Endothelial cell of umbilical vein (primary cell): ENCODE measurements at regions not wholly inside any gene's neighbourhood (a gene's known extent, or its start where the extent isn't known, plus 50 kb on each side); places are given as distances from the start of the nearest gene placed in this dataset.

Experiments used
- BruUV-seq: library from RNA; stranded (reverse); fragments of 400-500 nt; replicated peaks from 2 replicates; lab custom pipeline; 2021; lab: Mats Ljungman, UMichigan
- CTCF ChIA-PET: fragments of 300-600, 350-600 bp; sonication (Branson Sonifier 250); formaldehyde crosslinking; loops from one replicate; lab custom pipeline; 2021; ENCODE audit warnings: antibody characterized with exemption, inconsistent platforms; lab: Charles Lee
- POLR2A ChIA-PET: fragments of 300-600, 350-600 bp; sonication (Branson Sonifier 250); formaldehyde crosslinking; loops from one replicate; lab custom pipeline; 2021; ENCODE audit warnings: antibody characterized with exemption, inconsistent platforms; lab: Charles Lee
- DNase-seq: peaks from one replicate; pipeline ENCODE4 v3.0.0-alpha.2; 2011; ENCODE audit warnings: low read depth, low spot score
- FAIRE-seq: peaks from 2 replicates; lab custom pipeline; 2011; peaks lifted over from hg19 to GRCh38; lab: Jason Lieb, UNC
- H2AFZ ChIP-seq: 2 replicates; pipeline ENCODE4 v1.6.0; 2012; ENCODE audit warnings: low read depth, low read length, control low read depth, inconsistent platforms
- H3K27ac ChIP-seq: 2 replicates; pipeline ENCODE4 v1.5.1; 2011; ENCODE audit warnings: low read depth, mild to moderate bottlenecking, control low read depth, low read length, moderate library complexity; ENCODE audit not compliant: insufficient read depth
- H3K27me3 ChIP-seq, 2 experiments: 2 replicates each; pipeline versions ENCODE4 v1.6.0 to v1.6.1; 2011; ENCODE audit warnings: low read length in 2 of 2, mixed read lengths in 1 of 2; ENCODE audit not compliant: control insufficient read depth in 2 of 2, insufficient read depth in 2 of 2
- H3K36me3 ChIP-seq, 2 experiments: 2 replicates in 1 of 2; 3 replicates in 1 of 2; pipeline ENCODE4 v1.5.1; 2011; ENCODE audit warnings: low read length in 2 of 2, mild to moderate bottlenecking in 1 of 2, moderate library complexity in 1 of 2; ENCODE audit not compliant: control insufficient read depth in 2 of 2, insufficient read depth in 2 of 2; ENCODE audit errors: extremely low read depth in 1 of 2
- H3K4me1 ChIP-seq: 3 replicates; pipeline ENCODE4 v1.5.1; 2011; ENCODE audit warnings: mild to moderate bottlenecking, low read length; ENCODE audit not compliant: control insufficient read depth, insufficient read depth; ENCODE audit errors: extremely low read depth
- H3K4me2 ChIP-seq: 2 replicates; pipeline ENCODE4 v1.6.1; 2011; ENCODE audit warnings: low read length, control low read depth, mixed read lengths; ENCODE audit not compliant: insufficient read depth
- H3K4me3 ChIP-seq, 3 experiments: fragments of 200-600 bp in 1 of 3; sonication (generic), shearing (Covaris generic) in 1 of 3; replicated peaks in 1 of 3; 2 replicates each; pipeline ENCODE4 v1.5.1; 2011 to 2016; ENCODE audit warnings: control low read depth in 3 of 3, low read length in 3 of 3, mild to moderate bottlenecking in 2 of 3, inconsistent platforms in 1 of 3, low read depth in 1 of 3, moderate library complexity in 1 of 3; ENCODE audit not compliant: insufficient read depth in 1 of 3
- H3K79me2 ChIP-seq: 2 replicates; pipeline ENCODE4 v1.6.0; 2012; ENCODE audit warnings: low read length, inconsistent platforms; ENCODE audit not compliant: control insufficient read depth, insufficient read depth
- H3K9ac ChIP-seq: replicated peaks from 2 replicates; pipeline ENCODE3; 2011; ENCODE audit warnings: low read length, control low read depth; ENCODE audit not compliant: insufficient read depth; ENCODE audit errors: extremely low read depth
- H3K9me1 ChIP-seq: replicated peaks from 3 replicates; pipeline ENCODE4 v1.6.0; 2011; ENCODE audit warnings: mild to moderate bottlenecking, low read length; ENCODE audit not compliant: control insufficient read depth, insufficient read depth; ENCODE audit errors: extremely low read depth
- H3K9me3 ChIP-seq: replicated peaks from 2 replicates; pipeline ENCODE4 v1.5.1; 2012; ENCODE audit warnings: low read length, inconsistent platforms; ENCODE audit not compliant: control insufficient read depth, insufficient read depth
- H4K20me1 ChIP-seq: replicated peaks from 2 replicates; pipeline ENCODE3; 2011; ENCODE audit warnings: mild to moderate bottlenecking, low read length; ENCODE audit not compliant: control insufficient read depth, insufficient read depth; ENCODE audit errors: extremely low read depth
- EZH2 ChIP-seq: IDR thresholded peaks from 2 replicates; pipeline ENCODE4 v1.6.1; 2012; ENCODE audit warnings: borderline replicate concordance, low read depth, mild to moderate bottlenecking, moderate library complexity, low read length, inconsistent platforms; ENCODE audit not compliant: severe bottlenecking
- FOS ChIP-seq: IDR thresholded peaks from 2 replicates; pipeline ENCODE4 v1.6.1; 2011; ENCODE audit warnings: mild to moderate bottlenecking, low read length, moderate library complexity, borderline replicate concordance; ENCODE audit not compliant: insufficient read depth
- GATA2 ChIP-seq: IDR thresholded peaks from 2 replicates; pipeline ENCODE4 v1.7.0; 2011; ENCODE audit warnings: low read depth, mild to moderate bottlenecking, moderate library complexity, mixed read lengths, low read length; ENCODE audit not compliant: insufficient read length, insufficient read depth
- JUN ChIP-seq: IDR thresholded peaks from 2 replicates; pipeline ENCODE4 v1.6.1; 2011; ENCODE audit warnings: borderline replicate concordance, low read depth; ENCODE audit not compliant: insufficient read length, insufficient read depth
- POLR2A ChIP-seq: IDR thresholded peaks from 2 replicates; pipeline ENCODE4 v1.6.1; 2012; ENCODE audit warnings: low read depth, mild to moderate bottlenecking, control low read depth, low read length
- POLR2AphosphoS5 ChIP-seq: IDR thresholded peaks from 2 replicates; pipeline ENCODE4 v1.6.1; 2012; ENCODE audit warnings: low read depth, mild to moderate bottlenecking, control low read depth, low read length, moderate library complexity; ENCODE audit not compliant: insufficient read depth
- dilution Hi-C: fragments of 300-500 bp; cut with MboI; formaldehyde crosslinking; loops from one replicate; pipeline ENCODE4 v1.15.0; 2019; ENCODE audit warnings: low sequenced_read_pairs; ENCODE audit not compliant: extremely low pct_ligation_motif_present
- intact Hi-C: fragments of 100-400 bp; cut with micrococcal nuclease; formaldehyde crosslinking; loops from one replicate; pipeline ENCODE4 v1.10.0; 2022
- TF ChIP-seq, protein P1 (sequence below), 2 donors: IDR thresholded peaks; 1 replicate in 1 of 2; 2 replicates in 1 of 2; pipeline ENCODE4 v1.5.1; 2011; ENCODE audit warnings: low read length in 2 of 2, mild to moderate bottlenecking in 2 of 2, moderate library complexity in 2 of 2, control low read depth in 1 of 2, inconsistent platforms in 1 of 2, low read depth in 1 of 2; ENCODE audit not compliant: insufficient read depth in 1 of 2; ENCODE audit errors: extremely low read depth in 1 of 2
- TF ChIP-seq, protein P2 (sequence below): IDR thresholded peaks from 2 replicates; pipeline ENCODE4 v1.6.1; 2011; ENCODE audit not compliant: insufficient read depth, insufficient read length

DNA sequence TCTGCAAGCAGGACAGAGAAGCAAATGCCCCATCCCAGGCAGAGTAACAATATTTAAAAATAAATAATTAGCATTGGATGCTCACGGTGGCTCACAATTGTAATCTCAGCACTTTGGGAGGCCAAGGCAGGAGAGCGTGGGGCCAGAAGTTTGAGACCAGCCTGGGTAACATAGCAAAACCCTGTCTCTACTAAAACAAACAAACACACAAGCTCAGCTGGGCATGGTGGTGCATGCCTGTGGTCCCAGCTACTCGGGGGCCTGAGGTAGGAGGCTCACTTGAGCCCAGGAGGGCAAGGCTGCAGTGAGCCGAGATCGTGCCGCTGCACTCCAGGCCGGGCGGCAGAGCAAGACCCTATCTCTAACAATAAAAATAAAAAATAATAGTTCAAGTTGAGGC, 74.7 kb upstream of the NCOR2 start:
- intact Hi-C loops (no loop called here), dilution Hi-C loops (no loop called here)
- H3K79me2 ChIP-seq: no peaks in the 10 kb centered on the region
- POLR2A ChIA-PET: no interaction called here
- TF ChIP-seq EZH2 (no peak), GATA2 (no peak), POLR2A (no peak), POLR2AphosphoS5 (no peak), FOS (no peak), JUN (no peak)
- TF ChIP-seq, protein P1, sequence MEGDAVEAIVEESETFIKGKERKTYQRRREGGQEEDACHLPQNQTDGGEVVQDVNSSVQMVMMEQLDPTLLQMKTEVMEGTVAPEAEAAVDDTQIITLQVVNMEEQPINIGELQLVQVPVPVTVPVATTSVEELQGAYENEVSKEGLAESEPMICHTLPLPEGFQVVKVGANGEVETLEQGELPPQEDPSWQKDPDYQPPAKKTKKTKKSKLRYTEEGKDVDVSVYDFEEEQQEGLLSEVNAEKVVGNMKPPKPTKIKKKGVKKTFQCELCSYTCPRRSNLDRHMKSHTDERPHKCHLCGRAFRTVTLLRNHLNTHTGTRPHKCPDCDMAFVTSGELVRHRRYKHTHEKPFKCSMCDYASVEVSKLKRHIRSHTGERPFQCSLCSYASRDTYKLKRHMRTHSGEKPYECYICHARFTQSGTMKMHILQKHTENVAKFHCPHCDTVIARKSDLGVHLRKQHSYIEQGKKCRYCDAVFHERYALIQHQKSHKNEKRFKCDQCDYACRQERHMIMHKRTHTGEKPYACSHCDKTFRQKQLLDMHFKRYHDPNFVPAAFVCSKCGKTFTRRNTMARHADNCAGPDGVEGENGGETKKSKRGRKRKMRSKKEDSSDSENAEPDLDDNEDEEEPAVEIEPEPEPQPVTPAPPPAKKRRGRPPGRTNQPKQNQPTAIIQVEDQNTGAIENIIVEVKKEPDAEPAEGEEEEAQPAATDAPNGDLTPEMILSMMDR (IDR thresholded peaks at IDR 0.05; ENCODE audit: extremely low read depth in 1 of 2, insufficient read depth in 1 of 2, low read depth in 1 of 2, low read length in 2 of 2): no peak
- TF ChIP-seq, protein P2, sequence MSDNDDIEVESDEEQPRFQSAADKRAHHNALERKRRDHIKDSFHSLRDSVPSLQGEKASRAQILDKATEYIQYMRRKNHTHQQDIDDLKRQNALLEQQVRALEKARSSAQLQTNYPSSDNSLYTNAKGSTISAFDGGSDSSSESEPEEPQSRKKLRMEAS: no peak
- H3K4me2 ChIP-seq: no peak overlapping the region
- no peaks in the 10 kb centered on the region for H3K27me3 ChIP-seq
- no peaks in the 10 kb centered on the region for H3K9me1 ChIP-seq
- peaks cover 4% of the 10 kb centered on the region for H3K4me1 ChIP-seq
- H4K20me1 ChIP-seq: no peaks in the 10 kb centered on the region
- FAIRE-seq (no peak), DNase-seq (no peak)
- H2AFZ ChIP-seq: no peak overlapping the region
- H3K36me3 ChIP-seq: no peaks in the 10 kb centered on the region
- no peak overlapping the region for H3K27ac ChIP-seq
- H3K4me3 ChIP-seq: no peak overlapping the region
- no peaks in the 10 kb centered on the region for H3K9me3 ChIP-seq
- H3K9ac ChIP-seq: no peak overlapping the region
- no TSS peak for BruUV-seq
- CTCF ChIA-PET: interaction anchor here (2.4 to 2.6 kb wide), 2 partner anchors 11 to 13 kb away, joined by 8 to 10 read pairs; no protein-coding TSS in a partner anchor
